ENCODE measurements at regions not wholly inside any gene's neighbourhood (a gene's known extent, or its start where the extent isn't known, plus 50 kb on each side); places are given as distances from the start of the nearest gene placed in this dataset.

DNA sequence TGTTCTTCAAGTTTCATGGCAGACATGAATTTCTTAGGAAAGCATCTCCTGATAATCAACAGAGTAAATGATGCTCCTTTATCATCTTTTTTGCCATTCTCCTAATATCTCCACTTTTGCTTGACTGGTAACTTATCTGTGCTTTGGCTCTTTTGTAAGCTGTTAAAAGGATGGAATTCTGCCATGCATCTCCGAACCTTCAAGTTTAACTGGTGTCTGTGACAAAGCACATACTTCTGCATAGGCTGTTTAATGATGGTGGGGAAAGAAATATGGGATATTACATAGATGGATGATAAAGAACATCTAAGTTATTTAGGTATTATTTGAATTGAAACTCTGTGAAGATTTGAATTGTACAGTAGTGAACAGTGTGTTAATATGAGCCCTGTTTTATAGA, 866.9 kb upstream of the SLITRK1 start:
- TF ChIP-seq, protein P1, sequence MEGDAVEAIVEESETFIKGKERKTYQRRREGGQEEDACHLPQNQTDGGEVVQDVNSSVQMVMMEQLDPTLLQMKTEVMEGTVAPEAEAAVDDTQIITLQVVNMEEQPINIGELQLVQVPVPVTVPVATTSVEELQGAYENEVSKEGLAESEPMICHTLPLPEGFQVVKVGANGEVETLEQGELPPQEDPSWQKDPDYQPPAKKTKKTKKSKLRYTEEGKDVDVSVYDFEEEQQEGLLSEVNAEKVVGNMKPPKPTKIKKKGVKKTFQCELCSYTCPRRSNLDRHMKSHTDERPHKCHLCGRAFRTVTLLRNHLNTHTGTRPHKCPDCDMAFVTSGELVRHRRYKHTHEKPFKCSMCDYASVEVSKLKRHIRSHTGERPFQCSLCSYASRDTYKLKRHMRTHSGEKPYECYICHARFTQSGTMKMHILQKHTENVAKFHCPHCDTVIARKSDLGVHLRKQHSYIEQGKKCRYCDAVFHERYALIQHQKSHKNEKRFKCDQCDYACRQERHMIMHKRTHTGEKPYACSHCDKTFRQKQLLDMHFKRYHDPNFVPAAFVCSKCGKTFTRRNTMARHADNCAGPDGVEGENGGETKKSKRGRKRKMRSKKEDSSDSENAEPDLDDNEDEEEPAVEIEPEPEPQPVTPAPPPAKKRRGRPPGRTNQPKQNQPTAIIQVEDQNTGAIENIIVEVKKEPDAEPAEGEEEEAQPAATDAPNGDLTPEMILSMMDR (conservative IDR thresholded peaks at IDR 0.05), result no peak
- no peak for TF ChIP-seq EZH2 (IDR thresholded peaks at IDR 0.05; ENCODE audit: low read depth)

All from PC-9 (cell line).